KMS-11 (cell line): ENCODE measurements at regions not wholly inside any gene's neighbourhood (a gene's known extent, or its start where the extent isn't known, plus 50 kb on each side); places are given as distances from the start of the nearest gene placed in this dataset.

Source experiments
- H2AFZ ChIP-seq: fragments of 200-600 bp; sonication (generic); 2 replicates; pipeline ENCODE4 v1.6.1; 2016; ENCODE audit warnings: antibody characterized with exemption, mixed run types, low read depth
- H3K27ac ChIP-seq: fragments of 200-600 bp; sonication (generic); 2 replicates; pipeline ENCODE4 v1.6.1; 2016; ENCODE audit warnings: mild to moderate bottlenecking, mixed run types
- H3K27me3 ChIP-seq: fragments of 200-600 bp; sonication (generic); 2 replicates; pipeline ENCODE4 v1.6.1; 2017; ENCODE audit warnings: mild to moderate bottlenecking, low read depth, mixed run types, moderate library complexity; ENCODE audit not compliant: insufficient read depth
- H3K36me3 ChIP-seq: fragments of 200-600 bp; sonication (generic); 2 replicates; pipeline ENCODE4 v1.6.1; 2017; ENCODE audit warnings: mild to moderate bottlenecking, mixed run types; ENCODE audit not compliant: insufficient read depth
- H3K4me1 ChIP-seq: fragments of 200-600 bp; sonication (generic); 2 replicates; pipeline ENCODE4 v1.6.1; 2016; ENCODE audit warnings: mild to moderate bottlenecking, low read depth, mixed run types; ENCODE audit not compliant: poor library complexity, severe bottlenecking
- H3K4me2 ChIP-seq: fragments of 200-600 bp; sonication (generic); 2 replicates; pipeline ENCODE4 v1.7.0; 2016; ENCODE audit warnings: mild to moderate bottlenecking, mixed run types
- H3K4me3 ChIP-seq: fragments of 200-600 bp; sonication (generic); IDR thresholded peaks from 2 replicates; pipeline ENCODE4 v1.6.1; 2017; ENCODE audit warnings: low read depth, low read length, mixed read lengths; ENCODE audit not compliant: insufficient read depth
- H3K79me2 ChIP-seq: fragments of 200-600 bp; sonication (generic); 2 replicates; pipeline ENCODE4 v1.6.1; 2016; ENCODE audit warnings: low read depth, mixed run types; ENCODE audit not compliant: insufficient read depth
- H3K9ac ChIP-seq: fragments of 200-600 bp; sonication (generic); 2 replicates; pipeline ENCODE4 v1.6.1; 2016; ENCODE audit warnings: mild to moderate bottlenecking, mixed run types
- H4K20me1 ChIP-seq: fragments of 200-600 bp; sonication (generic); 2 replicates; pipeline ENCODE4 v1.6.1; 2016; ENCODE audit warnings: mild to moderate bottlenecking, mixed run types; ENCODE audit not compliant: insufficient read depth
- TF ChIP-seq, protein P1 (sequence below): fragments of 200-600 bp; sonication (generic); conservative IDR thresholded peaks from 2 replicates; pipeline ENCODE4 v1.6.1; 2017; ENCODE audit warnings: low read depth, mild to moderate bottlenecking, antibody characterized with exemption, low read length, moderate library complexity, mixed read lengths

DNA sequence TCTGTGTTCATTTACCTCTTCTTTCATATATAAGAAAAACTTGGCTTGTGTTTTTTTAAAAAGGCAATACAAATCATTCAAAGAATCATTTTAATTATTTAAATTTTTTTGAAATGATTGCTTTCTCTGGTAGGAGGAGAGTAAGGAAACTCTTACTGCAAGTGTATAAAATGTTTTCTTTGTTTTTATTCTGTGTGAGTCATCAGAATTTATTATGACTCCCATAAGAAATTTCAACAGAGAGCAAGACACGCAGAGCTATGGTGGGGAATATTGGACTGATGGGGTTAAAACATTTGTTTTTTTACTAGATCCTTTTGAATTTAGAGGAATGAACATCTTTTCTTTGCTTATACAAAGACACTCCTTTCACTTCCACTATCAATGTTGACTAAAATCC is 119.1 kb upstream of the ATXN7L3B start:
- Histone ChIP-seq H3K4me3 (no peak overlapping the region), H3K9ac (no peak overlapping the region), H3K4me1 (no peaks in the 10 kb centered on the region), H3K27me3 (no peaks in the 10 kb centered on the region), H2AFZ (no peak overlapping the region), H3K36me3 (no peaks in the 10 kb centered on the region), H3K27ac (no peak overlapping the region), H4K20me1 (no peaks in the 10 kb centered on the region), H3K79me2 (no peaks in the 10 kb centered on the region), H3K4me2 (no peak overlapping the region)
- TF ChIP-seq, protein P1, sequence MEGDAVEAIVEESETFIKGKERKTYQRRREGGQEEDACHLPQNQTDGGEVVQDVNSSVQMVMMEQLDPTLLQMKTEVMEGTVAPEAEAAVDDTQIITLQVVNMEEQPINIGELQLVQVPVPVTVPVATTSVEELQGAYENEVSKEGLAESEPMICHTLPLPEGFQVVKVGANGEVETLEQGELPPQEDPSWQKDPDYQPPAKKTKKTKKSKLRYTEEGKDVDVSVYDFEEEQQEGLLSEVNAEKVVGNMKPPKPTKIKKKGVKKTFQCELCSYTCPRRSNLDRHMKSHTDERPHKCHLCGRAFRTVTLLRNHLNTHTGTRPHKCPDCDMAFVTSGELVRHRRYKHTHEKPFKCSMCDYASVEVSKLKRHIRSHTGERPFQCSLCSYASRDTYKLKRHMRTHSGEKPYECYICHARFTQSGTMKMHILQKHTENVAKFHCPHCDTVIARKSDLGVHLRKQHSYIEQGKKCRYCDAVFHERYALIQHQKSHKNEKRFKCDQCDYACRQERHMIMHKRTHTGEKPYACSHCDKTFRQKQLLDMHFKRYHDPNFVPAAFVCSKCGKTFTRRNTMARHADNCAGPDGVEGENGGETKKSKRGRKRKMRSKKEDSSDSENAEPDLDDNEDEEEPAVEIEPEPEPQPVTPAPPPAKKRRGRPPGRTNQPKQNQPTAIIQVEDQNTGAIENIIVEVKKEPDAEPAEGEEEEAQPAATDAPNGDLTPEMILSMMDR, result no peak

DNA sequence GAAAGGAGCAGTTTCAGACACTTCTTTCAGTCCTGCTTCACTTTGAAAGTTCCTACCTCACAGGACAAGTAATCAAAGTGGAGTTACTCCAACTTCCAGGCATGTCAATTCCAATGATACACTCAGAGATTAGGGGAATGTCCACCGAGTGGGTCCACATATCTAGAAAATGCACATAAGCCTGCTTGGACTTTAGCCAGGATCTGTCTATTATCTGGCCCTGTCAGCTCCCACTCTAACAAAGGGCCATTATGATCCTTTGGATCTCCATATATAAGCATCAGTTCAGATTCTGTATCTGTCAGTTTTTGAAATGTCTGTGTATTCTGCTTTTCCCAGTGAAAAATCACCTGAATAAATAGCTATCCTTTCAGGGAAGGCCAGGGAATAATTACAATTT is 112.9 kb upstream of the ATXN7L3B start:
- Histone ChIP-seq H3K4me2 (no peak overlapping the region), H3K9ac (no peak overlapping the region), H3K36me3 (no peaks in the 10 kb centered on the region), H3K27ac (no peak overlapping the region), H3K27me3 (no peaks in the 10 kb centered on the region), H3K79me2 (no peaks in the 10 kb centered on the region), H3K4me3 (no peak overlapping the region), H3K4me1 (no peaks in the 10 kb centered on the region), H4K20me1 (no peaks in the 10 kb centered on the region), H2AFZ (no peak overlapping the region)
- TF ChIP-seq, protein P1, result no peak

DNA sequence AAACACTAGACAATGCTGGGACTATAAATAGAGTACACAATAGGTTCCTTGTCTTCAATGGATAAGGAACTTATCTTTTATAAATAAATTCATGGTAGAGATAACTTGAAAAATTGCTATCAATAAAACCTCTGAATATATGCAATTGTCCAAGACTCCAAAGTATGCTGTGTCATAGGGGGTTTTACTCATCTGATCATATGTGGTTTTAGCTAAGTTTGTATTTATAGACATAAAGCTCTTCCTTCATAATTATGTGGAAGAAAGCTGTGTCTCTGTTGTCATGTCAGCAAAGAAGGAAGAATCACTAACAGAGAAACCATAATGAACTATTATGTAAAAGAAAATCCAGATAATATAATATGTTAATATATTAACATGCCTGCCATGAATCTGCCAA is 111.5 kb upstream of the ATXN7L3B start:
- Histone ChIP-seq H4K20me1 (no peaks in the 10 kb centered on the region), H3K4me1 (no peaks in the 10 kb centered on the region), H3K36me3 (no peaks in the 10 kb centered on the region), H3K27me3 (no peaks in the 10 kb centered on the region), H2AFZ (no peak overlapping the region), H3K4me2 (no peak overlapping the region), H3K79me2 (no peaks in the 10 kb centered on the region), H3K9ac (no peak overlapping the region), H3K27ac (no peak overlapping the region), H3K4me3 (no peak overlapping the region)
- TF ChIP-seq, protein P1, result no peak

DNA sequence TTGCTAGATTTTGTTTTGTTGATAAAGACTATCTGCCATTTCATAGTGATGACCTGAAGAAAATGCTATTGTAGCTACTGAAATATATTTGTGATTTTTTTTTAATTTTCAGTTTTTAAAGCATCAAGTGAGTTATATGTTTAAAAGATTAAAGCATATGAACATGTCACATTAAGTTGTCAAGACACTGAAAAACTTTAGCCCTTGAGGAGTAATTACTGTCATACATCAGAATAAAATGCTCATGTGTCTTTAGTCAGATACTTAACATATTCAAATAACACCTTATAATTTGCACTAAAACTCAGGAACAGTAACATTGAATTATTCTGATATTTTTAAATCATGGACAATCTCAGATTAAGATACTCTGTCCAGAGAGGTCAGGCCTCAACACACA is 108.1 kb upstream of the ATXN7L3B start:
- Histone ChIP-seq H3K4me1 (no peaks in the 10 kb centered on the region), H3K27ac (no peak overlapping the region), H3K27me3 (no peaks in the 10 kb centered on the region), H4K20me1 (no peaks in the 10 kb centered on the region), H2AFZ (no peak overlapping the region), H3K4me3 (no peak overlapping the region), H3K79me2 (no peaks in the 10 kb centered on the region), H3K9ac (no peak overlapping the region), H3K4me2 (no peak overlapping the region), H3K36me3 (no peaks in the 10 kb centered on the region)
- TF ChIP-seq, protein P1, result no peak

DNA sequence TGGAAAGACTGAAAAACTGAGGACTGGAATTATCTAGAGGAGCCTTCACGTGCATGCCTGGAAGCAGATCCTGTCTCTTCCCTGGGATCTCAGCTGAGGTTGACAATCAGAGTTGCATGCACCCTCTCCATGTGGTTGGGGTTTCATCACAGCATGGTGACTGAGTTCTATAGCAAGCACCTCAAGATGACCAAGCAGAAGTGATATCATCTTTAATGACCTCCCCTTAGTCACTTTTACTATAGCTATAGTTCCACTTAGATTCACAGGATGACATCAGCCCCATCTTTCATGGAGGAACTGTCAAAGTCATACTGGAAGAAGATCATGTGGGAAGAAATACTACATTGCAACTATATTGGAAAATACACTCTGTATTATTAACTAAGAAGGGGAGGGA is 105.8 kb upstream of the ATXN7L3B start:
- H3K4me1 ChIP-seq, result no peaks in the 10 kb centered on the region
- TF ChIP-seq, protein P1, result no peak

More for the DNA sequence above, 105.8 kb upstream of the ATXN7L3B start:
- Histone ChIP-seq H4K20me1 (no peaks in the 10 kb centered on the region), H3K9ac (no peak overlapping the region), H3K4me3 (no peak overlapping the region), H3K27ac (no peak overlapping the region), H3K4me2 (no peak overlapping the region), H3K79me2 (no peaks in the 10 kb centered on the region), H2AFZ (no peak overlapping the region), H3K36me3 (no peaks in the 10 kb centered on the region), H3K27me3 (no peaks in the 10 kb centered on the region)
